ENCODE measurements at regions not wholly inside any gene's neighbourhood (a gene's known extent, or its start where the extent isn't known, plus 50 kb on each side); places are given as distances from the start of the nearest gene placed in this dataset.
"Not testable (repeated sequence)": the region's sequence is repeated elsewhere in the genome, so short reads cannot be mapped to it uniquely, and the experiment has no call there.

- POLR2A ChIA-PET, result not testable (repeated sequence)
Measured at GRCh38 chr16:88198457-88199295, 184.1 kb upstream of the ZNF469 start.

GRCh38 chr16:88199296-88200153 lies 183.2 kb upstream of the ZNF469 start:
- H3K4me3 Mint-ChIP-seq, H3K27ac Mint-ChIP-seq, H3K27me3 Mint-ChIP-seq, H3K4me1 Mint-ChIP-seq, POLR2A ChIA-PET, H3K36me3 Mint-ChIP-seq, ATAC-seq, H3K9me3 Mint-ChIP-seq, DNase-seq: not testable (repeated sequence)

More at GRCh38 chr16:88198457-88199295, 184.1 kb upstream of the ZNF469 start:
- not testable (repeated sequence) for H3K4me3 Mint-ChIP-seq, H3K9me3 Mint-ChIP-seq, H3K36me3 Mint-ChIP-seq, H3K4me1 Mint-ChIP-seq, H3K27me3 Mint-ChIP-seq, ATAC-seq, H3K27ac Mint-ChIP-seq, DNase-seq

- H3K4me1 Mint-ChIP-seq, H3K36me3 Mint-ChIP-seq, H3K27ac Mint-ChIP-seq, ATAC-seq, H3K9me3 Mint-ChIP-seq, H3K27me3 Mint-ChIP-seq, POLR2A ChIA-PET, DNase-seq, H3K4me3 Mint-ChIP-seq: not testable (repeated sequence)
Measured at GRCh38 chr16:88200154-88200895, 182.4 kb upstream of the ZNF469 start.

GRCh38 chr16:88200896-88201185 lies 181.9 kb upstream of the ZNF469 start:
- H3K4me3 Mint-ChIP-seq, result no peak overlapping the region
- no peaks in the 10 kb centered on the region for H3K4me1 Mint-ChIP-seq
- ATAC-seq (no peak), DNase-seq (no peak)
- no peaks in the 10 kb centered on the region for H3K9me3 Mint-ChIP-seq
- no peak overlapping the region for H3K27ac Mint-ChIP-seq
- no peaks in the 10 kb centered on the region for H3K36me3 Mint-ChIP-seq
- POLR2A ChIA-PET, result no interaction called here
- H3K27me3 Mint-ChIP-seq, result peaks cover 0 to 15% (median 2%) of the 10 kb centered on the region in 5 donors

- H3K27ac Mint-ChIP-seq, POLR2A ChIA-PET, H3K4me3 Mint-ChIP-seq, ATAC-seq, DNase-seq, H3K9me3 Mint-ChIP-seq, H3K4me1 Mint-ChIP-seq, H3K36me3 Mint-ChIP-seq: not testable (repeated sequence)
- peaks cover 0 to 16% (median 2%) of the 10 kb centered on the region in 5 donors for H3K27me3 Mint-ChIP-seq
Measured at GRCh38 chr16:88201611-88202010, 181.1 kb upstream of the ZNF469 start.

GRCh38 chr16:88202207-88202745 lies 180.5 kb upstream of the ZNF469 start:
- no peak for ATAC-seq
- POLR2A ChIA-PET, result no interaction called here
- peaks cover 0 to 16% (median 2%) of the 10 kb centered on the region in 5 donors for H3K27me3 Mint-ChIP-seq
- H3K27ac Mint-ChIP-seq, result no peak overlapping the region
- H3K9me3 Mint-ChIP-seq, result no peaks in the 10 kb centered on the region
- DNase-seq, result no peak
- no peak overlapping the region for H3K4me3 Mint-ChIP-seq
- no peaks in the 10 kb centered on the region for H3K4me1 Mint-ChIP-seq
- H3K36me3 Mint-ChIP-seq, result no peaks in the 10 kb centered on the region

- ATAC-seq, H3K4me3 Mint-ChIP-seq, H3K27ac Mint-ChIP-seq, DNase-seq, POLR2A ChIA-PET, H3K9me3 Mint-ChIP-seq, H3K4me1 Mint-ChIP-seq, H3K36me3 Mint-ChIP-seq: not testable (repeated sequence)
- H3K27me3 Mint-ChIP-seq, result peaks cover 0 to 16% (median 2%) of the 10 kb centered on the region in 5 donors
Measured at GRCh38 chr16:88202856-88203681, 179.7 kb upstream of the ZNF469 start.

GRCh38 chr16:88204131-88205110 lies 178.3 kb upstream of the ZNF469 start:
- H3K27me3 Mint-ChIP-seq, result peaks cover 0 to 16% (median 2%) of the 10 kb centered on the region in 5 donors
- H3K9me3 Mint-ChIP-seq, DNase-seq, ATAC-seq, H3K4me3 Mint-ChIP-seq, H3K27ac Mint-ChIP-seq, H3K4me1 Mint-ChIP-seq, H3K36me3 Mint-ChIP-seq, POLR2A ChIA-PET: not testable (repeated sequence)

GRCh38 chr16:88205482-88205881 lies 177.3 kb upstream of the ZNF469 start:
- DNase-seq, H3K36me3 Mint-ChIP-seq, H3K9me3 Mint-ChIP-seq, H3K27ac Mint-ChIP-seq, H3K4me1 Mint-ChIP-seq, POLR2A ChIA-PET, H3K4me3 Mint-ChIP-seq, ATAC-seq: not testable (repeated sequence)
- H3K27me3 Mint-ChIP-seq, result peaks cover 0 to 16% (median 2%) of the 10 kb centered on the region in 5 donors

- H3K4me3 Mint-ChIP-seq, H3K9me3 Mint-ChIP-seq, H3K27ac Mint-ChIP-seq, H3K36me3 Mint-ChIP-seq, DNase-seq, POLR2A ChIA-PET, H3K4me1 Mint-ChIP-seq, ATAC-seq: not testable (repeated sequence)
- H3K27me3 Mint-ChIP-seq, result peaks cover 0 to 16% (median 2%) of the 10 kb centered on the region in 5 donors
Measured at GRCh38 chr16:88206006-88206405, 176.8 kb upstream of the ZNF469 start.

GRCh38 chr16:88206516-88206915 lies 176.2 kb upstream of the ZNF469 start:
- H3K9me3 Mint-ChIP-seq, H3K4me3 Mint-ChIP-seq, POLR2A ChIA-PET, DNase-seq, H3K36me3 Mint-ChIP-seq, H3K27ac Mint-ChIP-seq, H3K4me1 Mint-ChIP-seq, ATAC-seq: not testable (repeated sequence)
- H3K27me3 Mint-ChIP-seq, result peaks cover 0 to 16% (median 2%) of the 10 kb centered on the region in 5 donors

All from naive thymus-derived CD8-positive, alpha-beta T cell (primary cell).